GM21367 (cell line): ENCODE measurements at regions not wholly inside any gene's neighbourhood (a gene's known extent, or its start where the extent isn't known, plus 50 kb on each side); places are given as distances from the start of the nearest gene placed in this dataset.

Experiments
- ATAC-seq: cut with Tn5 transposase; IDR thresholded peaks from one replicate; pipeline ENCODE4 v1.9.1; 2021; ENCODE audit not compliant: unreplicated experiment

GRCh38 chr2:191556463-191556862 lies 121.5 kb upstream of the NABP1 start:
- ATAC-seq, result no peak

GRCh38 chr2:191557841-191558240 lies 120.1 kb upstream of the NABP1 start:
- ATAC-seq, result no peak

DNA sequence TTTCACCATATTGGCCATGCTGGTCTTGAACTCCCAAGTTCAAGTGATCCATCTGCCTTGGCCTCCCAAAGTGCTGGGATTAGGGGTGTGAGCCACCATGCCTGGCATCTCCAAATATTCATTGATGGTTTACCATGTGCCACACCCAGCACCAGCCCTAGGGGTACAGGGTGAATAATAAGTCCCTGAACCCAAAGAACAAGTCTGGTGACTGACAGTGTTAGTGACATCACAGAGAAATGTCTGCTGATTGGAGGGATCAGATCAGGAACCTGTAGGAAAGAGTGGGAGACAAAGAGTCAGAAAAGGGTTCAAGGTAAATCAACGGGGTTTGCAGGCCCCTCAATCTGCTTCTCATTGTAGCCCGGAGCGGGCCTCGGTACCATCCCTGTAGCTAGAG lies 118.4 kb upstream of the NABP1 start:
- no peak for ATAC-seq

DNA sequence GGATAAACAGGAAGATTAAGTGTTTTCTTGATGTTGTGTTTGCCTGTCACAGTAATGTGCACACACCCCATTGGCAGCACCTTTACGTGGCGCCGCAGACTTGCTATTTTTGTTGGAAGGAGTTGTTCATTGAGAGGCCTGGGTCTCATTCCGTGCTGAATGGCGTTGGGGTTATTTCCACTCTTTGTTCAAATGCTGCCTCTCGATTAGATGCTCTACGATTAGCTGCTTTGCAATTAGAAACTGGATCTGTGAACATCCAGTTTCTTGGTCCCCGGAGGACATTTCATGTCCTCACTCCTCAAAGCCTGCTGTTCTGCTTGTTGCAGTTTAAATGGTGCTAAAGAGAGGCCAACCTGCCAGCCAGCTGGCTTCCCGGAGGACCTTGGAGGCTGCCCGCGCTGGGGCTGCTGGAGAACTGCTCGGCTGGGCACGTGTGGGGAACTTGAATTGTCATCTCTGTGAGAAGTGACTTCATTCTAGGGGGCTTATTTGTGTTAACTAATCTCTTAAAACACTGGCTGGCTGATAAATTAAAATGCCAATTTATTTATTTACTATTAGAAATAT lies 117.4 kb upstream of the NABP1 start:
- no peak for ATAC-seq

DNA sequence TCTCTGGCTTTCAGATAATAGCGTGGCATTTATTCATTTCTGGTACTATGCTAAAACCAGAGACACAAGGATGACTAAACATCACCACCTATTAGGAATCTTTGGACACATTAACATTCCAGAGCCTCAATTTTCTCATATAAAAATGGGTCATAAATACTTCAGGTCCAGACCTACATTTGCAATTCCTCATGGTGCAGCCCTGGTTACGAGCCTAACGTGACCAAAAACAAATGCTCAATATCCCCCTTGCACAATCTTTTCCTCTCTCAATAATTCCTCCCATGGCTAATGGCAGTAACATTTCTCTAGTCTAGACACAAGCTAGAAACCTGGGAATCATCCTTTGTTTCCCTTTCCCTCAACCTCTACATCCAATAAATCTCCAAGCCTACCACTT lies 112.8 kb upstream of the NABP1 start:
- ATAC-seq, result no peak

- ATAC-seq, result peak; percentile 56
Observed at GRCh38 chr2:191565647-191566198, 112.2 kb upstream of the NABP1 start.

DNA sequence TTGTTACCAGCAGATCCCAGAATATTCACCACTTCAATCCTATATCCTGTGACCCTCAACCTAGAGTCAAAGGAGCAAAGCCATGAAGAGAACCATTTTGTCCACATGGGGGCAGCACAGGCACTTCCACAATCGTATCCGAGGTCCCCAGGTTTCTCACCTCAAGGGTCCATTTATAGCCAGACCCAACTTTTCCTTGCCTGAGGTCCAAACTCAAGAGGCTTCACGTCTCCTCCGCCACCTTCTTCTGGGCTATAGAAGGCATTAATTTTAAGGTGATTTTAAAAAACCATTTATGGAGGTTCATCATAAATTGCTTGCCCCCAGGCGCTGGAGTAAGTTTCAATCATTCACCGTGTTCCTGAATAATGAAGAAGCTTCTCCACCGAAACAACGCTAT lies 111.6 kb upstream of the NABP1 start:
- peak; percentile 67 for ATAC-seq

- ATAC-seq, result no peak
Observed at GRCh38 chr2:191567206-191567605, 110.7 kb upstream of the NABP1 start.

GRCh38 chr2:191569025-191569424 lies 108.9 kb upstream of the NABP1 start:
- ATAC-seq, result no peak

GRCh38 chr2:191571163-191571769 lies 106.7 kb upstream of the NABP1 start:
- peak; percentile 57 for ATAC-seq

DNA sequence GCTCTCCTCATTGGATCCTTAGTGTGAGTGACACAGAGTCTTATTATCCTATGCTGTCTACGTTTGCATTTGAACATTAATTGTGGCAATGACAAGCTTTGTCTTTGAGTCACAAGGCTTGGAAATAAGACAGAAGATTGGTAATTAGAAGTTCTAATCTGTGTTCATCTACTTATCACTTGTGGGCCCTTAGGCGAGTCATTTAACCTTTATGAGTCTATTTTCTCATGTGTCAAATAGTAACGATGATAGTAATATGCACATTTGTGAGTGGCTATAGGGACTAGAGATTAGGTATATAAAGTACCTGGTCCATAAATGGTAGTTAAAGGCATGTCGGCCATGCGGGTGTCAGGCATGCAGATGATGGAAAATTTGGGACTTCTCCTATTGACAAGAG lies 105.6 kb upstream of the NABP1 start:
- no peak for ATAC-seq

DNA sequence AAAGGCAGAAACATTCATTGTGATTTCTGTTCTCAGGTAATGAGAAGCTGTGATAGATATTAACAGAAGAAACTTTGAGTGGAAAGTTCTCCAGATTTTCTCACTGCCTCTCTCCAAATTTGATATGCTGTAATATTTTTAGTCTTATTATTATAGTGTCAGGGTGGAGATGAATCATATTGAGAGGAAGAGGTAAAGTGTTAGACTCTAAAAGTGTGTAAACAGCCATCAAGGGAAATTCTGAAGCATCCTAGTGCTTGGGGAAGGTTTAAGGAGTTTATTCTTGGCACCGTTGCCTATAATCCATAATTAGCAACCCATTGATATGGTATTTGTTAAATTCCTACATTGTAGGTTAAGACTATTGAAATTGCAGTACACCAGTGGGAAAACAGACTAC lies 104.7 kb upstream of the NABP1 start:
- no peak for ATAC-seq

DNA sequence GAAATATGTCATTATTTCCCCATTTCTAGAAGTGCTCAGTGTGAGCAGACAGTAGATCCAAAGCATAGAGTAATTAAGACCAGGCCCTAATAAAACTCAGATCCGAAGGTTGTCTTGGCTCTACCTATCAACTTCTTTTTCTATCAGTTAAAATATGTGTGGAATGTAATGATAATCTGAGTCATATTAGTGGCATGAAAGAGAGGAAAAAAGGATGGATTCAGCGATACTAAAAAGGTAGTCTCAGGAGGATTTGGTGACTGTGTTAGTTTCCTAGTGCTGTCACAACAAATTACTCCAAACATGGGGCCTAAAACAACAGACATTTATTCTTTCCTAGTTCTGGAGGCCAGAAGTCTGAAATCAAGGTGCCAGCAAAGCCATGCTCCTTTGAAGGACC lies 103.7 kb upstream of the NABP1 start:
- no peak for ATAC-seq

- no peak for ATAC-seq
Observed at GRCh38 chr2:191577605-191578004, 100.3 kb upstream of the NABP1 start.

GRCh38 chr2:191578031-191578430 lies 99.9 kb upstream of the NABP1 start:
- no peak for ATAC-seq

DNA sequence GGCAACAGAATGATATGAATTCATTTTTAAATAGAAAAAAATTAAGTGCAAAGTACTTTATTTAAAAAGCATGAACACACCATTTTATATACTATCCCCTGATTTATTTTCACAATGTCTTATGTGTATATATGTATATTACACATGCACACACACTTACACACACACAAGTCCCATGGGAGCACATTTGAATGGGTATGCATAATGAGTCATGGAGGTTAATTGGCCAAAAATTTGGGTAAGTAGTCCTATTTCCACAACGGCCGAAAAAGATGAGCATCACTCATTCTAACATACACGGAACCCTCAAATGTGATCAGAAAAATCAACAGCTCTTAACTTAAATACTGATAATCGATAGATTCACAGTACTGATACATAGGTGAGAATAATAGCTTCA lies 97.4 kb upstream of the NABP1 start:
- no peak for ATAC-seq

GRCh38 chr2:191581003-191581402 lies 96.9 kb upstream of the NABP1 start:
- ATAC-seq, result no peak

DNA sequence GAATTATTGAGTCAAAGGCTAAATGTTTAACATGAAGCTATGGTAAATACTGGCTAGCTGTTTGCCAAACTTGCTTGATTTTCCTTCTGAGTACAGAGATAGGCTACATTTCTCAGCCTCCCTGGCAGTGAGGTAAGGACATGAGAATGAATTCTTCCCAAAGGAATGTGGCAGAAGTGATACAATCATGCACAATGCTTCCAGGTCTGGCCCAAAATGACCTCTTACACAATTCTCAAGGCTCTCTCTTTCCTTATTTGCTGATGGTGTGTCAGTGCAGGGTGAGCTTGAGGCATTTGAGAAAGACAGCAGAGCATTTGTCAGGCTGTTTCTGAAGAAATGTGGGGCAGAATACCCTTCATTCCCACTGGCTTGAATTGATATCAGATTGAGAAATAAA lies 95.6 kb upstream of the NABP1 start:
- no peak for ATAC-seq

DNA sequence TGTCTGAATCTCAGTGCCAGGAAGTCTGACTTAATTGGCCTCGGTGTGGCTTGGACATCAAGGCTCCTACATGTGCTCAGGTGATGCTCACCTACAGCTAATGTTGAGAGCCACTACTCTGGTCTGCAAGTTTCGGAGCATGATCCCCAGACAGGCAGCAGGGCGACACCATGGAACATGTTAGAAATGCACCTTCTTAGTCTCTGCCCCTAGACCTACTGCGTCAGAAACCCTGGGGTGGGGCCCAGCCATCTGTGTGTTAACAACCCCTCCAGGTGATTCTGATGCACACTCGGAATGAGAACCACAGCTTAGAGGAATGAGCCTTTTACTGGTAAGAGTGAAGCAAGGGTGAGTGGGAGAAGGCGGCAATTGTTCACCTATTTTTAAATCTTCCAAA lies 86.9 kb upstream of the NABP1 start:
- no peak for ATAC-seq

- ATAC-seq, result no peak
Observed at GRCh38 chr2:191593622-191594385, 84.1 kb upstream of the NABP1 start.

GRCh38 chr2:191597186-191597751 lies 80.7 kb upstream of the NABP1 start:
- ATAC-seq, result no peak

DNA sequence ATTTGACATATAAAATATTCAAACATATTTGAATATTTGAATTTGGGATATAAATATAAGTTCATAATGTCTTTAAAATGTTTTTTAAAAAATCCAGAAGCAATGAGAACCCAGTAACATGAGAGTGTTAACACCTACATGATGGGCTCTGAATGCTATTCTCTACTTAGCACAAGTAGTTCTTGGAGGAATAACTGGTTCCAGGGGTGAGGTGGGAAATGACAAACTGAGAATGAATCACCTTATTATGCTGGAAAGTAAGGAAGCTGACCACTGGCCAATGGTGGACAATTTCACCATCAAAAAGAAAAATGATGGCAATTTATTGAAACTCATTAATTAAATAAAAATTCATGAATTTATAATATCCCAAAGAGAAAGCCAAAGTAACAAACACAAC lies 79.6 kb upstream of the NABP1 start:
- ATAC-seq, result no peak
